Endothelial cell of hepatic sinusoid (primary cell): ENCODE measurements at regions not wholly inside any gene's neighbourhood (a gene's known extent, or its start where the extent isn't known, plus 50 kb on each side); places are given as distances from the start of the nearest gene placed in this dataset.

Experiments used
- in situ Hi-C: cut with HindIII; loops from 2 replicates; pipeline ENCODE4 v1.10.0; 2017; ENCODE audit warnings: low sequenced_read_pairs

DNA sequence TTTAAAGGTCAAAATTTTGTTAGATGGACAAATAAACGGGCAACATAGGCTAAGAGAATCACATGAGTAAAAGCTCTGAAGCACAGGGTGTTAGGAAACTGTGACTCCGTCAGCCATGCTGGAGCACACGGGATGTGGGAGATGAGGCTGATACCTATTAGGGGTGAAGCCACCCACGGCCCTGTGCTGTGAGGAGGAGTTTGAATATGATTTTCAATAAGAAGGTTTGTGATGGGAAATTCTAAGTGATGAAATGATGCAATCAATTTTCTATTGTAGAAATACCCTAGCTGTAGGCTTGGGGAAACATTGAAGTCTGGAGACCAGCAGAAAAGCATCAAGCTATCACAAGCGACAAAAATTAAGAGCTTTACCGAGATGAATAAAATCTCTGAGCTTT lies 431.3 kb downstream of the CMPK2 start:
- in situ Hi-C loops: no loop called here

DNA sequence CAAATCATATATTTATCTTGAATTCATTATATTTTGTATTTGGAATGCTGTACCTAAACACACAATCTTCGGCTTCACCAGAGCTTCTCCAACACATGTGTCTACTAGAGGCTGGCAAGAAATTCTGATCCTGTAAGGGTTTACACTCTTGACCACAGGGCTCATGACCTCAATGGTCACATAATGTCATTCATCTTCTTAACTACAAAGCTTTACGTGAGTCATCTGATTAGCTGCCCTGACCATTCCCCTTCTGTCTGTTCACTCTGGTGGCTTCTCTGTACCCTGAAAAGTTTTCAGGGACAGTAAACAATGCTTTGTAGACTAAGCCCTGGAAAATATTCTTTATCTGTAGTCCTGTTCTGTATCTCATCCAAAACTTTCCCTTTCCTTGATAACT lies 423.9 kb downstream of the CMPK2 start:
- in situ Hi-C loops: no loop called here

DNA sequence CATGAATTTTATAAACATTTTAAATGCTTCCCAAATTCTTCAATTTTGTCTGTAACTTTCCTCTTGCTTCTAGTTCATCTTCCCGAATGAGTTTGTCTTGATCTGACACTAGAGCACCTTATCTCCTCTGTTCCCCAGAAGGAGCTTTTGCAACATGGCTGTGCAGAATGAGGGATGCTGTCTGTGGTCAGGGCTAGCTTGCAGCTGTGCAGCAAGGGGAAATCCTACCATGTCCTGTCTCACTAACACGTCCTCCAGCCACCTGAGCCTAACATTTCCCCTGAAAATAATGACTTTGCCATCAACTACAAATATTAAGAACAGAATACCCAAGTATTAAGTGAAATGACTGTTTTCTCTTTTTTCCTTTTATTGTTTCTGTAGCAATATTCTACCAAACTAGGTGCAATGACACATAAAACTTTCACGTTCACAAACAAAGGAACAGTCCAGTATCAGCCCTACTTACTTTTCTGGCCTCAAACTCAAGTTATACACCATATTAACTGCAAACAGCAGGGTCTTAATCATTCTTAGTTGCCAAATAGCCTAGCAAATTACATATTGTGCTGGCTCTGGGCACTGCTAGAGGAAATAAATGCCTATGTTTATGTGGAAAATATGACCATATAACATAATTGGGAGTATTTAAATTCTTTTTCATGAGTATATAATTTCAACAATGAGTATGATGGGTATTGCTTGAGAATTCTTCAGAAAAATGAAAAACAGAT lies 423.3 kb downstream of the CMPK2 start:
- in situ Hi-C loops: no loop called here

DNA sequence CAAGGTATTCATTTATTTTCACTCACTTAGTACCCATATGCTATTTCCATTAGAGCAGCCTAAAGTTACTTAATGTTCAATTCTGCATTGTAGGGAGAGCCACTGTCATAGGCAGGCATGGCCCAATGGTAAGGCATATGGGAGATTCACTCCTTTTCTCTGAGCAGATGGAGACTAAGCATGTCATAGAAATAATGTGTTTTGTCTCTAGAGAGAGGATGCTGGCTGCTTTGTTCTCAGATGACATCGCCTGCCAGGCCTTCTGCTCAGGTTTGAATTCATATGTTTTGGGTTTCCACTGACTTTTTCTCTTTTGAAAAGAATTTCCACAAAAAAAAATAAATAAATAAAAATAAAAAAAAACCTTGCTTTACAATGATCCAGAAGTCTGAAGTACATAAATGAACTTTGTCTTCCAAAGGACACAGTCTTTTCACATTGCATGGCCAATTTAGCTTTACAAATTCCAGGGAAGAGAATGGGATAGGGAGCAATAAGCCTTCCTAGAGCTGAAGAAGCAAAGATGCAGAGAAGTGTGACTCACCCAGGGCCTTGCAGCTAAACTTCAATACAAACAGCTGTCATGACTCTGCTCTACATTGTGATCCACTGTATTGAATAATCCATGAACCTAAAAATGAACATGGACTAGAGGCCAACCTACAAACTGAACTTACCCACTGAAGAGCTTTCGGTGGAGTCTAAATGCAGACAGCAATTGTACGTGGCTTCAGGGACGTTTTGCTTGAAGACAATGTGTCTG lies 422.5 kb downstream of the CMPK2 start:
- in situ Hi-C loops: no loop called here

DNA sequence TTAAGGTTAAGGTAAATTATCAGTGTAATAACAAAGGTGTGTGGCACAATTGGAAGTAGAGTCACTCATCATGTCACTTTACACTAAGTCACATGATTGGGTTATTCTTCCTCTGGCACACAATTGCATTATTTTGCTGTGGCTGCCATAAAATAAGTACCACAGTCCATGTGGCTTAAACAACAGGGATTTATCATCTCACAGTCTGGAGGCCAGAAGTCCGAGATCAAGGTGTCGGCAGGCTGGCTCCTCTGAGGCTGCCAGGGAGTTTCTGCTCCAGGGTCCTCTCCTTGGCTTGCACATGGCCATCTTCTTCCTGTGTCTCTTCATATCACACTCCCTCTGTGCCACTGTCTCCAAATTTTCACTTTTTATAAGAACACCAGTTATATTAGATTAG lies 421.2 kb downstream of the CMPK2 start:
- in situ Hi-C loops: no loop called here

DNA sequence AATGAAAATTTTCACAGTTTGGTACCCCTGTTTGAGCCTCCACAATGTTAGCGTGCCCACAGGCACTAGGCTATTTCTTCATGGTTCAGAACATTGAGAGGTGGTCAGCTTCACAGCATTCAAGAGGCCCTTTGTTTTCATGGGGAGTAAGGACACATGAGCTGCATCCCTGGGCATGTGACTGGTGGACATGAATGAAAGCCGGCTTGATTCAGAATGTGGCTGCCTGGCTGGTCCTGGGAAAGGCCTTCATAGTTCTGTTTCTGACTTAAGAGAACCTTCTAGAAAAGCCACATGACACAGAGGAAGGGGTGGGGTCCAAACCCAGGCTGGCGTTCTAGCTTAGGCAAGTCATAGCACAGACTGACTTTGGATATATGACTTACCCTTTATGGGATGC lies 420.6 kb downstream of the CMPK2 start:
- in situ Hi-C loops: no loop called here

DNA sequence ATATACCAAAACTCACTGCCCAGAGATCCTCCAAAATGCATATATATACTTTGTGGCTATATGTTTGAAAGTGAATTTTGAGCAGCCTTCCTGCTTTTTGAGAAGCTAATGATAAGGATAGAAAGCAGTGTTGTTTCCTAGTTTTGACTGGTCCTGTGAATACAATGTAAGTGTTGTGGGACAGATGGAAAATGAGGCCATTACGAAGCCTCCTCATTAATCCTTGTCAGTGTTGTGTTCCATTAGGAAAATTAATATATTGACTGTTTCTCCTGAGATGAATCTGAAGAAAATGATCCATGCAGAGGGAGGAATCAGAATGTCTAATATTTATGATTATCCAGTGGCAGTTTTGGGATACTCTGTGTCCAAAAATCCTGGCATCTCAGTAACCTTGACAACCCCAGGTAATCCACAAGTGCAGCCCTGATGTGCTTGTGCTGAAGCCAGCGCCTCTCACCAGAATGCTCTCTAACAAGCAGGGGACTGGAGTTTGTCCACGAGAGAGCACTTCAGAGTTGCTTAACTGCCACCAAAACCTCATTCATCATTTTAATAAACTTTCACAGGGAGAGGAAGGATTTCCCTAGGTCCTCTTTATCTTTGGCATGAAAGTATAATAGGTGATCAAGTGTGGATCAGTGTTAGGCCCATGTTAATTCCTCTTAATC lies 418.6 kb downstream of the CMPK2 start:
- in situ Hi-C loops: no loop called here

DNA sequence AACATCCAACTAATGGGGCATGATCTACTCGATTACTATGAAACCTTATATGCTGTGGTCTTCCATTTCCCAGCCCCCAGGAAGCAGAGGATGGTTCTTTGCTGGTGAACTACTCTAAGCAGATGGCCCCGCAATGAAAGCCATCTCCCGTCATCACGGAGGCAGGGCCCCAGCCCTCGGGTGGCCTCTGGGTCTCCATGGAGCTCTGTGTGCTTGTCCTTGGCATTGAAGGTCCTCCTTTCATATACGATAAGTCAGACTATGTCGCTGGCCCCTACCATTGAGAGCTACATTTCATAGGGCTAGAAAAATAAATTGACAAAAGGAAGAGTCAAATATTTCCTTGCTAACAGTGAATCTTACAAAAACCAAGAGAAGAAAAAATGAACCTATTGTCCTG lies 416.8 kb downstream of the CMPK2 start:
- in situ Hi-C loops: no loop called here

DNA sequence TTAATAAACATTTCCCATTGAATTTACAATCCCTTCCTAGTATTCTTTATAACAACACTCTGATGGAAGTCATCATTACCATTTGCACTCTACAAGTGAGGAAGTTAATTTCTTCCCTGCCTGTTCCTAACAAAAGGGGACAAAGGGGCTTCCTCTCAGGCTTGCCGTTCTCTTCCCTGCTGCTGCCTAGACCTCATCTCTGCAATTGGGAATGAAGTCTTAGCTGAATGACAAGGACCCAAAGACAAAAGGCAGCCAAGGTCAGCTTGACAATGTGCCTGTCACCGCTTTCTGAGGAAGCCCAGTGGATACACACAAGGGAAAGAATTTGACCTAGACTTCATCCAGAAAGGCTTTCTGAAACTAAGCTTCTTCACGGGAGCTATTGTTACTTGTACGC lies 416.4 kb downstream of the CMPK2 start:
- in situ Hi-C loops: no loop called here

DNA sequence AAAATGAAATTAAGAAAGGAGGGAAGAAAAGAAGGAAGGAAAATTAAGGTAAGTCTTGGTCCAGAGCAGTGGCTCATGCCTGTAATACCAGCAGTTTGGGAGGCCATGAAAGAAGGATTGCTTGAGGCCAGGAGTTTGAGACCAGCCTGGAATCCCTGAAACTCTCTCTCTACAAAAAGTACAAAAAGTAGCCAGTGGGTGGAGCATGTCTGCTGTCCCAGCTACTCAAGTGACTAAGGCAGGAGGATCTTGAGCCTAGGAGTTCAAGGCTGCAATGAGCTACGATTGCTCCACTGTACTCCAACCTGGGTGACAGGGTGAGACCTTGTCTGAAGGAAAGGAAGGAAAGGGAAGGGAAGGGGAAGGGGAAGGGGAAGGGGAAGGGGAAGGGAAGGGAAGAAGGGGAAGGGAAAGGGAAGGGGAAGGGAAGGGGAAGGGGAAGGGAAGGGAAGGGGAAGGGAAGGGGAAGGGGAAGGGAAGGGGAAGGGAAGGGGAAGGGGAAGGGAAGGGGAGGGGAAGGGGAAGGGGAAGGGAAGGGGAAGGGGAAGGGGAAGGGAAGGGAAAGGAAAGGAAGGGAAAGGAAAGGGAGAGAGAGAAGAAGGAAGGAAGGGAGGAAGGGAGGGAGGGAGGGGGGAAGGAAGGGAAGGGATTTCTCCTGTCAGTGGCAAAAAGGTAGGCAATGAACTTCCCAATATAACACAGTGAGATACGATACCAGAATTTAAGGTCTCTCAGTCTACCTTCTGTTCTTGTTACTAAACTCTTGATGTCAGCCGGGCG lies 412.8 kb downstream of the CMPK2 start:
- in situ Hi-C loops: no loop called here

DNA sequence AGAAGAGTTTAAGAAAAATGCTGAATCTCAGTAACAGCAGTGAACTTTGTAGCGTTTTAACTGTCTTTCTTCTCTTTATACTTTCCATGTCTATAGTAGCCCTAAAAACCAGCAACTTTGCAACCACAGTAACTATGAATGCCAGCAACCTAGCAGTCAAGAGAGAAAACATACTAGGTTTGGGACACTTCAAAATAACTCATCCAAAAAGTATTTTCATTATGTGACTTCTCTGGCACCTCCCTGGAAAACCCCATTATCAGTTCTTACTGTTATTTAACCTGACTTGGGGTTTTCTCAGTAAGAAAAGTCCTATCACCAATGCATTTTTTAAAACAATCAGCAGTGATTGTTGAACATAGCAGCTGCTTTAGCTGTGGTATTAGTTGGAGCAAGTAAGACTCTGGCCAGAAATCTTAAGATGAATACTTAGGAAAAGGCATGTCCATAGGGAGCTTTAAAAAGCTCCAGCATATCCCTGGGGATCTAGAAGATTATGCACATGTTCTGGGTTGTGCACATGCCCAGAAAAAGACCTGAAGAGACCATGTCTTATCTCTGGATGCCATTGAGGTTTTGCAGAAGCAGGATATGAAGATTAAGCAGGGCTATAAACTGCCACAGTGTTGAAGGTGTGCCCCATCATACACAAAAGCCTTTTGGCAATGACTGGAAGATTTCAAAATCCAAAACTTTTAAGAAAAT lies 411.3 kb downstream of the CMPK2 start:
- in situ Hi-C loops: no loop called here

DNA sequence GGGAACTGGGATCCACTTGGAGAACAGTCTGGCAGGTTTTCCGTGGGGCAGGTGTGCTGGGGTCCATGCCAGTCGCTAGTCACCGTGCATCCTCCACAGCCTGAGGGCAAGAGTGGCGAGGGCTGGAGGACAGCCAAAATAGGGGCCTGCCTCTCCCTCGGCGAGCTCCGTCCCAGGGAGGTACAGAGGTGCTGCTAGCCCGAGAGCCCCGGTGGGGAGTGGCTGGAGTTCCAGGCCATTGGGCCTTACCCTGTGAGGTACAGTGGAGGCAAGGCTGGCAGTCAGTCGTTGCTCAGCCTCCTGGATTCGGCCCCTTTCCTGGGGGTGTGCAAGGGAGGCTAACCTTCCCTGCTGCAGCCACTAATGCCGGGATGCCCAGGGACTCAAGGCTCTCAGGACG lies 406.6 kb downstream of the CMPK2 start:
- in situ Hi-C loops: no loop called here

DNA sequence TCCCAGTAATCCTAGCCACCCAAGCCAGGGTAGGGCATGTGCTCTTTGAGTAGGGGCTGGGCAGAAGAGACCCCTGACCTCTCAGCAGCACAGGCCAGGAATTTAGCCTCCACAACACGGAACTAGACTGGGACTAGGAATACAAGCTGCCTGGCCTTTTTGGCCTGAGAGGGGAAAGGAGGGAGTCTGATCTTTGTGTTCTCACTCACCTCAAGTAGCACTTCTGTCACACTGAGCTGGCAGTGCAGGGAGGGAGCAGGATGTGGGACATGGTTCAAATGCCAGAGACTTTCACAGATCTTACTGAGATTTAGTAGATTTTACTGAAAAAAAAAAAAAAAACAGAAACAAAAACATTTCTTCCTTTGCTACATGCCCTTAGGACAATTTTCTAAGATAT lies 395.2 kb downstream of the CMPK2 start:
- in situ Hi-C loops: no loop called here

DNA sequence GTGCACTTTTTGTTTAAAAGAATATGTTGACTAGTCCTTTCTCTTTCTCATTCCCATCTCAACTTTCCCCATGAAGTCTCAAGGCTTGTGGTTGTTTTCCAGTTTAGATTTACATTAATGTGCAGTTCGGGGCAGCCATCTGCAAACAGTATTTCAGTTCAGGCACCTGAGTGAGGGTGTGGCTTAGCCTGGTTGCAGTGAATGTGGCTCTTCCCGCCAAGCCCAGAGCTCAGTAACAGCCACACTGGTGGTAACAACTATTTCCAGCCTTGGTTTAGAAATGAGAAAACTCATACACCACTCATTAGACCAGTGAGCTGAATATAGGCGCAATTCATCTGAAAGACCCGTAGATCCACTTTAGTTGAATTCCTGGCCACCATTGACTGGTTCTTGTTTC lies 394.3 kb downstream of the CMPK2 start:
- in situ Hi-C loops: no loop called here

DNA sequence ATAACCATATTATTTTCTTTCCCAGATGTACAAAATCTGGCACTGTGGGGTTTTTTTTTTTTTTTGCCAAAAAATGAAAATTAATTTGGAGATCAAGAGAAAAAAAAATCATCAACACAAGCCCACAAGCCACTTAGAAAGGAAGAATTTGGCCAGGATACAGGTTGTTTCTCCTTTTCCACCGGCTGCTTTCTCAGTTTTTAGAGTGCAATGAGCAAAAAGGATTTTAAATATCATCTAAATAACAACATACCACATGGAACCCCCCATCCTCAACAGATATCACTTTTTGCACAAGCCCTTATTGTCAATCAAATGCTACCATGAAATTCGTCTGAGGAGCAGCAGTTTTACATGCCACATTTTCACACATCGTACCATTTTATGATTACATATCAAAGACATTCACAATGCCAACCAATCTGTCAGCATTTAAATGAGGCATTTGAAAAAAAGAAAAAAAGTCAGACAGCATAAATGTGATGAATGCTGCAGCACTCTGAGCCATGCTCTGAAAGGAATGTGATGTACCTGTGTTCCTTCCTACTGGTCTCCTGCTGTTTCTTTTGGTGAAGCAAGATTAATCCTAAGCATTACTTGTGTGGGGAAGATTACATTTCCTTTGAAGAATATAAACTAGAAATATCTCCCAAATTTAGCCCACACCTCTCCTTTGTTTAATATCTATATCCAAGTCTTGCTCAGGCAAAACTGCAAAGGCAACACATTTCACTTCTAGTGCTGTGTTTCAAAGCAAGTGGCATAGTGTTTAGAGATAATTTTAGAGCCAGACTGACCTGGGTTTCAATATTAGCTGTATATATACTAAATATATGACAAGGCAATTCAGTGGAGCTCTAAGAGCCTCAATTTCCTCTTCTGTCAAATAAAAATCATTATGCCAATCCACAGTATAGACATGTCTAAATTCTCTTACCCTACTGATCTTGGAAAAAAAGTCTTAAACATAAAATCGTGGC lies 391.3 kb downstream of the CMPK2 start:
- in situ Hi-C loops: no loop called here

DNA sequence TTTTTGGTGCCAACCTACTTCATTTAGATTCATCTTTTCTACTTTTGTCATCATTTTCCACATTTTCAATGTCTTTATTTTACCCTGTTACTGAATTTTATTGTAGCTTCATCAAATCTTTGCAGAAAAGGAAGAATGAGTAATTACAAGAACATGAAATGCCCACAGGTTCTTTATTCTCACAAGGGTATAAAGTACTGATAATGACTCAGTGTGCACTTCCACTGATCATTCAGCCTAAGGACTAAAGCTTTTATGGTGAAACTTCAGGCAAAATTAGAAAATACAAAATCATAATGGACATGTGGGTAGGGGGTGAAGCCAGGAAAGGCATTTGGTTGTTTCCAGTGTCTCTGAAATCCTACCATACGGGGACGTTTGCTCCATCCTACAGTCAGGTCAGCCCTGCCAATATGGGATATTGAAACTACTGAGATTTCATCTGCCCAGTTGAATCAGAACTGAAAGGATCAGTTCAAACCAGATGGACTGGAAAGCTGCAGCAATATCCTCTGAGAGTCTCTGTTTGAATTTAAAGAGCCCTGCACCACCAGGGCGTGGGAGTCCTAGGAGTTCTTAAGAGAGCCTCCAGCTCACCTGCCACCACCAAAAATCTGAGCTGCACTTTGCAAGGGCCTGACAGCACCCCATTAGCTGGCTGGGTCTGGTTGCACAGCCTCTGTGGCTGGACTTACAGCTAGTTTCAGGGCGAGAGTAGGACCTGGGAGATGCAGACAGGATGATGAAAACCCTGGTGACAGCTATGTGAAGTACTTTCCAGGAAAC lies 390.4 kb downstream of the CMPK2 start:
- in situ Hi-C loops: no loop called here

DNA sequence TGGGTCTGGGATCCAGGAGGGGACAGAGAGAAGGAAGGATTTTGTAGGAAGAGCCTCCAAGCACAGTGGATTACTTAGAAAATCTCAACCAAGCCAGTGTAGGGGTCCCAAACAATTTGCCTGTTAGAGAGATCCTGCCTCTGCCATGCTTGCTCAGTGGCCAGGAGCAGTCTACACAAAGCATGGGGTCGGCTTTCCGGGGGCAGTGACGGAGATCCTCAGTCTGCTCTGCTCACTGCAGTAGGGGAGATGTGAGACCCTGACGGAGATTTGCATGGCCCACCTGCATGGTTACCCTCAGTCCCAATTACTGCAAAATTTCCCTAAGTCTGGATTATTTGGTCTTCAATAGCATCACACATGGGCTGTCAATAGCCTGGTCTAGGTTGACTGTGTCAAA lies 385.2 kb downstream of the CMPK2 start:
- in situ Hi-C loops: no loop called here

DNA sequence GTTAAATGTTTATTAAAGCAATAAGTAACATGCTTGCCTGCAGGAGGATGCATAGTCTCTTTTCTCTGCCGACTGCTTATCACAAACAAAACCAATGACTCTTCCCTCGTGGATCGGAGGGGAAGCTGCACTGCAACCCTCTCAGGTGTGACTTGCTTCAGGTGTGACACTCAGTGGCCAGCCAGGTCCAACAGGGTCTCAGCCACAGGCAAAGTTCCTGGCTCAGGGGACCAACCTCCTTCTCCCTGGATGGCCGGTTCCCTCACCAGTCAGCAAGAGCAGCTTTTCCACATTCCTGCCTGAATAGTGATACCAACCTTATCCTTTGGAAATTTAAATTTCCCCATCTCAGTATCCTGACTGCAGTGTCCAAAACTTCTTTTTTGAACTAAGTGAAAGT lies 383.5 kb downstream of the CMPK2 start:
- in situ Hi-C loops: no loop called here

DNA sequence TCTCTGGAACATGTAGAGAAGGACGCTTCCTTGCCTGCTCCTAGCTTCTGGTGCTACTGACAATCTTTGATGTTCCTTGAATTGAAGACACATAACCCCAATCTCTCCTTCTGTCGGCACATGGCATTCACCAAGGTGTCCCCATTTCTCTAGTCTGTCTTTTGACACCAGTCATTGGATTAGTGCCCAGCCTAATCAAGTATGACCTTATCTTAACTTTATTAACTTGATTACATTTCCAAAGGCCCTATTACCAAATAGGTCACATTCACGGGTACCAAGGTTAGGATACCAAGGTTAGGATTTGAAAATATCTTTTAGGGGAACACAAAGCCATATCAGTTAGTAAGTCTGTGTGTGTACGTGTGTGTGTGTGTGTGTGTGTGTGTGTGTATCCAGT lies 377.9 kb downstream of the CMPK2 start:
- in situ Hi-C loops: no loop called here
